Esophagus muscularis mucosa (tissue), 4 donors: ENCODE measurements at regions not wholly inside any gene's neighbourhood (a gene's known extent, or its start where the extent isn't known, plus 50 kb on each side); places are given as distances from the start of the nearest gene placed in this dataset.

ENCODE experiments used
- CTCF ChIP-seq, 3 experiments: fragments of 200-600 bp in 2 of 3; fragments of 450-650 bp in 1 of 3; sonication (generic) in 2 of 3; IDR thresholded peaks; one replicate each; pipeline ENCODE4 v1.5.1; 2017 to 2019; ENCODE audit warnings: antibody characterized with exemption in 3 of 3, mild to moderate bottlenecking in 2 of 3, moderate library complexity in 1 of 3
- EP300 ChIP-seq: sonication (generic); formaldehyde crosslinking; IDR thresholded peaks from one replicate; pipeline ENCODE4 v1.6.1; 2017; ENCODE audit warnings: antibody characterized with exemption
- POLR2A ChIP-seq: fragments of 450-650 bp; IDR thresholded peaks from one replicate; pipeline ENCODE4 v1.6.1; 2017; ENCODE audit warnings: antibody characterized with exemption, moderate library complexity, mild to moderate bottlenecking, low read depth
- POLR2AphosphoS5 ChIP-seq, 2 donors: sonication (generic); formaldehyde crosslinking; IDR thresholded peaks; one replicate each; pipeline ENCODE4 v1.6.1; 2017; ENCODE audit warnings: antibody characterized with exemption in 2 of 2

GRCh38 chr2:64226611-64227010 lies 82.4 kb upstream of the PELI1 start:
- TF ChIP-seq CTCF (IDR thresholded peaks at IDR 0.05) (no peak), POLR2A (no peak), POLR2AphosphoS5 (IDR thresholded peaks at IDR 0.05) (no peak), EP300 (no peak)
